ENCODE measurements at regions not wholly inside any gene's neighbourhood (a gene's known extent, or its start where the extent isn't known, plus 50 kb on each side); places are given as distances from the start of the nearest gene placed in this dataset.
"Not testable (repeated sequence)": the region's sequence is repeated elsewhere in the genome, so short reads cannot be mapped to it uniquely, and the experiment has no call there.

GRCh38 chr13:62375653-62376052 is 960.0 kb upstream of the PCDH20 start:
- DNase-seq, result no peak
- Histone ChIP-seq H3K4me1 (peaks cover 4% of the 10 kb centered on the region), H3K36me3 (replicated peaks in 1 of 2; ENCODE audit: insufficient read depth in 1 of 2, low read depth in 2 of 2) (no peaks in the 10 kb centered on the region), H3K9me3 (no peaks in the 10 kb centered on the region), H3K4me3 (no peak overlapping the region), H3K27me3 (no peaks in the 10 kb centered on the region), H3K27ac (no peak overlapping the region)
- 70 to 80% methylated on average over 2 of the region's 2 CpGs for WGBS, 2 donors
- ATAC-seq, result no peak
- no peak for TF ChIP-seq POLR2A (IDR thresholded peaks at IDR 0.05)
- TF ChIP-seq CTCF (IDR thresholded peaks at IDR 0.05), result no peak
- intact Hi-C loops (cut with DNase I), result no loop called here

- WGBS, 2 donors, result 37 to 38% methylated on average over 2 of the region's 2 CpGs
- Histone ChIP-seq H3K9me3 (no peaks in the 10 kb centered on the region), H3K4me1 (peaks cover 4% of the 10 kb centered on the region), H3K27ac (no peak overlapping the region), H3K27me3 (no peaks in the 10 kb centered on the region), H3K36me3 (replicated peaks in 1 of 2; ENCODE audit: insufficient read depth in 1 of 2, low read depth in 2 of 2) (no peaks in the 10 kb centered on the region), H3K4me3 (no peak overlapping the region)
- ATAC-seq, result no peak
- intact Hi-C loops (cut with DNase I), result no loop called here
- DNase-seq, result no peak
- TF ChIP-seq POLR2A (IDR thresholded peaks at IDR 0.05) (no peak), CTCF (IDR thresholded peaks at IDR 0.05) (no peak)
These were observed 956.1 kb upstream of the PCDH20 start for GRCh38 chr13:62371737-62372136.

GRCh38 chr13:62367971-62368370 is 952.3 kb upstream of the PCDH20 start:
- intact Hi-C loops (cut with DNase I); DNase-seq: not testable (repeated sequence)
- WGBS, 2 donors, result 89 to 93% methylated on average over 3 of the region's 3 CpGs

GRCh38 chr13:62360609-62361008 is 945.0 kb upstream of the PCDH20 start:
- no peak overlapping the region for H3K4me3 ChIP-seq
- intact Hi-C loops (cut with DNase I), result no loop called here
- no peak for TF ChIP-seq POLR2A (IDR thresholded peaks at IDR 0.05)
- no peak for TF ChIP-seq CTCF (IDR thresholded peaks at IDR 0.05)
- no peaks in the 10 kb centered on the region for H3K27me3 ChIP-seq
- H3K9me3 ChIP-seq, result no peaks in the 10 kb centered on the region
- H3K36me3 ChIP-seq (replicated peaks in 1 of 2; ENCODE audit: insufficient read depth in 1 of 2, low read depth in 2 of 2), result no peaks in the 10 kb centered on the region
- no peak overlapping the region for H3K27ac ChIP-seq
- no peak for ATAC-seq
- H3K4me1 ChIP-seq, result no peaks in the 10 kb centered on the region
- DNase-seq, result no peak

More at GRCh38 chr13:62367971-62368370, 952.3 kb upstream of the PCDH20 start:
- H3K4me1 ChIP-seq; ATAC-seq; H3K4me3 ChIP-seq; H3K9me3 ChIP-seq; H3K27ac ChIP-seq; H3K36me3 ChIP-seq (replicated peaks in 1 of 2; ENCODE audit: insufficient read depth in 1 of 2, low read depth in 2 of 2); H3K27me3 ChIP-seq: not testable (repeated sequence)

GRCh38 chr13:62358646-62358932 is 942.9 kb upstream of the PCDH20 start:
- ATAC-seq, result no peak
- H3K4me3 ChIP-seq, result no peak overlapping the region
- no peak for TF ChIP-seq POLR2A (IDR thresholded peaks at IDR 0.05)
- TF ChIP-seq CTCF (IDR thresholded peaks at IDR 0.05), result no peak
- intact Hi-C loops (cut with DNase I), result no loop called here
- H3K27ac ChIP-seq, result no peak overlapping the region
- DNase-seq, result no peak
- H3K27me3 ChIP-seq, result no peaks in the 10 kb centered on the region
- H3K9me3 ChIP-seq, result no peaks in the 10 kb centered on the region
- no peaks in the 10 kb centered on the region for H3K36me3 ChIP-seq (replicated peaks in 1 of 2; ENCODE audit: insufficient read depth in 1 of 2, low read depth in 2 of 2)
- no peaks in the 10 kb centered on the region for H3K4me1 ChIP-seq
